Omental fat pad (tissue), 3 donors: ENCODE measurements at regions not wholly inside any gene's neighbourhood (a gene's known extent, or its start where the extent isn't known, plus 50 kb on each side); places are given as distances from the start of the nearest gene placed in this dataset.

ENCODE experiments used
- ATAC-seq: fragments of 150-250 bp; one replicate; pipeline ENCODE4 v1.9.1; 2016; ENCODE audit warnings: mild to moderate bottlenecking, moderate library complexity; ENCODE audit not compliant: low FRiP score
- DNase-seq: peaks from one replicate; pipeline ENCODE4 v3.0.0-alpha.2; 2019; ENCODE audit warnings: low spot score
- TF ChIP-seq, protein P1 (sequence below), 3 donors: fragments of 450-650 bp; IDR thresholded peaks; one replicate each; pipeline ENCODE4 v1.5.1; 2016 to 2017; ENCODE audit warnings: antibody characterized with exemption in 3 of 3, mild to moderate bottlenecking in 3 of 3, moderate library complexity in 2 of 3

DNA sequence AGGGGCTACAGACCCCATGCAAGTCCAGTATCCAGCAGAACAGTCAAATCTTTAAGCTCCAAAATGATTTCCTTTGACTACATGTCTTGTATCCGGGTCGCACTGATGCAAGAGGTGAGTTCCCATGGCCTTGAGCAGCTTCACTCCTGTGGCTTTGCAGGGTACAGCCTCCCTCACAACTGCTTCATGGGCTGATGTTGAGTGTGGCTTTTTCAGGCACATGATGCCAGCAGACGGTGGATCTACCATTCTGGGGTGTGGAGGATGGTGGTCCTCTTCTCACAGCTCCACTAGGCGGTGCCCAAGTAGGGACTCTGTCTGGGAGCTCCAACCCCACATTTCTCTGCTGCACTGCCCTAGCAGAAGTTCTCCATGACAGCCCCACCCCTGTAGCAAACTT, 208.4 kb downstream of the INSIG2 start:
- DNase-seq: no peak
- no peak for ATAC-seq
- TF ChIP-seq, protein P1, sequence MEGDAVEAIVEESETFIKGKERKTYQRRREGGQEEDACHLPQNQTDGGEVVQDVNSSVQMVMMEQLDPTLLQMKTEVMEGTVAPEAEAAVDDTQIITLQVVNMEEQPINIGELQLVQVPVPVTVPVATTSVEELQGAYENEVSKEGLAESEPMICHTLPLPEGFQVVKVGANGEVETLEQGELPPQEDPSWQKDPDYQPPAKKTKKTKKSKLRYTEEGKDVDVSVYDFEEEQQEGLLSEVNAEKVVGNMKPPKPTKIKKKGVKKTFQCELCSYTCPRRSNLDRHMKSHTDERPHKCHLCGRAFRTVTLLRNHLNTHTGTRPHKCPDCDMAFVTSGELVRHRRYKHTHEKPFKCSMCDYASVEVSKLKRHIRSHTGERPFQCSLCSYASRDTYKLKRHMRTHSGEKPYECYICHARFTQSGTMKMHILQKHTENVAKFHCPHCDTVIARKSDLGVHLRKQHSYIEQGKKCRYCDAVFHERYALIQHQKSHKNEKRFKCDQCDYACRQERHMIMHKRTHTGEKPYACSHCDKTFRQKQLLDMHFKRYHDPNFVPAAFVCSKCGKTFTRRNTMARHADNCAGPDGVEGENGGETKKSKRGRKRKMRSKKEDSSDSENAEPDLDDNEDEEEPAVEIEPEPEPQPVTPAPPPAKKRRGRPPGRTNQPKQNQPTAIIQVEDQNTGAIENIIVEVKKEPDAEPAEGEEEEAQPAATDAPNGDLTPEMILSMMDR (IDR thresholded peaks at IDR 0.05): no peak

DNA sequence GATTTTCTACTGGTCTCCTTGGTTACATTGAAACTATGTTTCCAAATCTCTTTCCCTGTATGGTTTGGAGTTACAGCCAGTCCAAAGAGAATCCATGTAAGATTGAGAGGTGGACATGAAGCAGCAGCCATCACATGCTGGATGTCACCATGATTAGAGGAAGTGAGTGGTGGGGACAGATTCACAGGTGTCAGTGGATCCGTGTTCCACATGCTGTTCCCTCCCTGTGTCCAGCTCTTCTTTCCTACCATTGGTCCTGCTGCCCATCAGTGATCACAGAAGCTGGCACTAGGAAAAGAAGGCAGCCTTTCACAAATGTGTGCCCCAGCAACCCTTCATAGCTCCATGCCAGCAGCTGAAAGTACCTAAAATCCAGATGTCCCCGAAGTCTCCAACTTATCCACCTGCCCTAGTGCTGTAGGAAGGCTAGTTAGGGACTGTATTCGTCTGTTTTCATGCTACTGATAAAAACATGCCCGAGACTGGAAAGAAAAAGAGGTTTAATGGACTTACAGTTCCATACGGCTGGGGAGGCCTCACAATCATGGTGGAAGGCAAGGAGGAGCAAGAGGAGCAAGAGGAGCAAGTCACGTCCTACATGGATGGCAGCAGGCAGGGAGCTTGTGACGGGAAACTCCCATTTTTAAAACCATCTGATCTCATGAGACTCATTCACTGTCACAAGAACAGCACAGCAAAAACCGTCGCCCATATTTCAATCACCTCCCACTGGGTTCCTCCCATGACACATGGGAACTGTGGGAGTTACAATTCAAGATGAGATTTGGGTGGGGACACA, 207.5 kb downstream of the INSIG2 start:
- DNase-seq: no peak
- no peak for ATAC-seq
- TF ChIP-seq, protein P1 (IDR thresholded peaks at IDR 0.05): no peak

DNA sequence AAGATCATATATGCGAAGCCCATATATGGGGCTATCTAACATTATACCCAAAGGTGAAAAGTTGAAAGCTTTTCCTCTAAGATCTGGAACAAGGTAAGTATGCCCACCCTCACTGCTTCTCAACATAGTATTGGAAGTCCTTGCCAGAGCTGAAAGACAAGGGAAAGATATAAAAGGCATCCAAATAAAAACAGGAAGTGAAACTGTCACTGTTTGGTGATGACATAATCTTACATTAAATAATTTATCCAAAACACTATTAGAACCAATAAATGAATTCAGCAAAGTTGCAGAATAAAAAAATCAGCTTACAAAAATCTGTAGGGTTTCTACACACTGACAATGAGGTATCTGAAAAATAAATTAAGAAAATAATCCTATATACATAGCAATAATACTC, 205.8 kb downstream of the INSIG2 start:
- TF ChIP-seq, protein P1 (IDR thresholded peaks at IDR 0.05): no peak
- no peak for DNase-seq
- ATAC-seq: no peak

DNA sequence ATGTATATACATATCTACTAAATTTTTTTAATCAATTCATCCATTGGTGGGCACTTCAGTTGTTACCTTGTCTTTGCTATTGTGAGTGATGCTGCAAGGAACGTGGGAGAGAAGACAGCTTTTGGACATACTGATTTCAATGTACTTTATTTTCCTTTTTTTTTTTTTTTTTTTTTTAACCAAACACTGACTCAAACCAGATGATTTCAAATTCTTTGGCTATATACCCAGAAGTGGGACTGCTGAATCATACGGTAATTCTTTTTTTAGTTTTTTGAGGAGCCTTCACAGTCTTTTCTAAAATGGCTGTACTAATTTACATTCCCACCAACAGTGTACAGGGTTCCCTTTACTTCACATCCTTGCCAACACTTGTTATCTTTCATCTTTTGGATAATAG, 204.7 kb downstream of the INSIG2 start:
- DNase-seq (no peak), ATAC-seq (no peak)
- TF ChIP-seq, protein P1 (IDR thresholded peaks at IDR 0.05): no peak

DNA sequence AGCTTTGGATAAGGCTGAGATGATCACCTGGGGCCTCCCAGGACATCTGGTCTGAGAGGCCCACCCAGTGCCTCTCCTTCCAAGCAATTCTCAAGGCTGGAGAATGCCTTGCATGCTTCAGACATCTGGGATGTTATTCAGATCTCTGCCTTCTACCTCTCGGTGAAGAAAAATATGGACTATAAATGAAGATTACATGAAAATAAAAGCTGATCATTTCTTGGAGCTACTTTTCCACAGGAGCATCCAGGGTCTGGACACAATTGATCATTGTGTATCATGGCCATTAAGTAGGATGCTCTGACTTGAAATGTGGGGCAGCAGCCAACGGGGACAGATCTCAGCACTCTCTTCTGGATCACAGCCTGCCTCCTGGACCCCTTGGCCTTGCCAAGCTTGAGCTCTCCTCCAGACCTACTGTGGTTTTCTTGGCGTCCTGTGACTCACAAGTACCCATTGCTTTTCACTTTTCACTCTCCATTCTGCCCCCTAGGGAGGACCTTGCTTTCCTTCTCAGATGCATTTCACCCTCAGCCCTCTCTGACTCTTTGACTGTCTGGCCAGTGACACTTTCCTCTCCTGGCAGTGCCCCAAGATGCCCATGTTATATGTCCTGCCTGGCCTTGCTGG, 203.1 kb downstream of the INSIG2 start:
- TF ChIP-seq, protein P1 (IDR thresholded peaks at IDR 0.05): no peak
- ATAC-seq: no peak
- DNase-seq: no peak

DNA sequence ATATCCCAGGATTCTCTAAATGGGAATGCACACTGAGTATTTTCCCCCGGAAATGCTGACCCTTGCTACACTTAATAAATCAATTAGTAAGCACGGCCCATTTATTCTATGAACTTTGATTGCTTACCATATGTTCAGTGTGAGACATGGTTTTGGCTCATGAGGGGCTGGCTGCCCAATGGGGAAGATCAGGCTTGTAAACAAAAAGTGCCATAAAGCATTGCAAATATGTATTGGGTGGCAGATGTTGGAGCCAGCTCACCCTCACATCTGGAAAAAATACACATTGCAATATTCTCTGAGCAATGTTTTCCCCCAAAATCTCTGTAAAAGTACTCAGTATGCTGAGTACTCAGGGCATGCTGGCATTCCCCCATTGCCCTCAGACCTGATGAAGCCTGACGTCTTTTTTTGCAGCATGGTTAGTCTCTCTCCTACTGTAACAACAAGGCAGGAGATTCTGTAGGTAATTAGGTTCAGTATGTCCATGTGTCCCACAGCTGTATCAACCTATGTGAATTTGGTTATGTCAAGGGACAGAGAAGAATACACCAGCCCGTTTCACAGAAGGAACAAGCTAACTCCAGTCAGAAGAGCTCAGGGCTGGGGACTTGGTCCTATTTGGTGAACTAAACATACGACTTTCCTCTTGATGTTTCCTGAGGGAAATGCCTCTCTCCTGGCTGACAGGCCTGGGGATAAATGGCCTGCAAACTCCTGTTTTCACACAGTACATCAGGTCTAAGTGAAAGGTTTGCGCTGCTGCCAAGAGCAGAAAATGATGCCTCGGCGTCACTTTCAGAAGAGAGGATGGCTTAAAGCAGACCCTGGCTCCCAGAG, 202.4 kb downstream of the INSIG2 start:
- ATAC-seq (no peak), DNase-seq (no peak)
- TF ChIP-seq, protein P1 (IDR thresholded peaks at IDR 0.05): no peak
